HepG2 (cell line): ENCODE measurements at regions not wholly inside any gene's neighbourhood (a gene's known extent, or its start where the extent isn't known, plus 50 kb on each side); places are given as distances from the start of the nearest gene placed in this dataset.

ENCODE experiments used
- ATAC-seq: fragments of 200-7000 bp; cut with Tn5 transposase; 3 replicates; pipeline ENCODE4 v1.9.1; 2020; ENCODE audit warnings: mild to moderate bottlenecking, moderate library complexity
- BruUV-seq: library from RNA; stranded (reverse); fragments of 400-500 nt; replicated peaks from 2 replicates; lab custom pipeline; 2021; lab: Mats Ljungman, UMichigan
- CTCF ChIA-PET: fragments of 300-600 bp; formaldehyde crosslinking; extraction: SDS; loops from one replicate; lab custom pipeline; 2021; ENCODE audit warnings: low total read pairs, inconsistent platforms, low intra/inter-chr PET ratio; lab: Yijun Ruan, JAX
- POLR2A ChIA-PET: fragments of 350-600 bp; sonication (Branson Sonifier 250); formaldehyde crosslinking; loops from one replicate; lab custom pipeline; 2020; ENCODE audit warnings: antibody characterized with exemption, inconsistent platforms; lab: Yijun Ruan, JAX
- DNase-seq: peaks from one replicate; pipeline ENCODE4 v3.0.0-alpha.2; 2015; ENCODE audit warnings: low spot score
- FAIRE-seq: peaks from 3 replicates; lab custom pipeline; 2011; peaks lifted over from hg19 to GRCh38; lab: Jason Lieb, UNC
- H2AFZ ChIP-seq: one replicate; pipeline ENCODE4 v1.6.1; 2011; ENCODE audit warnings: low read length, inconsistent platforms
- H3K27ac ChIP-seq: fragments of 300-600 bp; 3 replicates; pipeline ENCODE4 v1.8.0; 2011; ENCODE audit warnings: mixed run types, mild to moderate bottlenecking, mixed read lengths, low read length, inconsistent platforms; ENCODE audit not compliant: insufficient read depth; ENCODE audit errors: extremely low read length
- H3K27me3 ChIP-seq, 2 experiments: fragments of 200-600 bp in 1 of 2; 2 replicates in 1 of 2; 3 replicates in 1 of 2; pipeline versions ENCODE4 v1.6.0 to v1.8.0; 2011; ENCODE audit warnings: low read length in 2 of 2, mild to moderate bottlenecking in 2 of 2, moderate library complexity in 2 of 2, inconsistent platforms in 1 of 2; ENCODE audit not compliant: insufficient read depth in 2 of 2, control insufficient read depth in 1 of 2
- H3K36me3 ChIP-seq, 2 experiments: fragments of 200-600 bp in 1 of 2; replicated peaks in 1 of 2; 2 replicates in 1 of 2; 3 replicates in 1 of 2; pipeline versions ENCODE4 v1.5.1 to v1.8.0; 2011; ENCODE audit warnings: low read length in 2 of 2, inconsistent platforms in 1 of 2; ENCODE audit not compliant: insufficient read depth in 2 of 2, control insufficient read depth in 1 of 2
- H3K4me1 ChIP-seq: 2 replicates; pipeline ENCODE4 v1.5.1; 2012; ENCODE audit warnings: low read length, inconsistent platforms; ENCODE audit not compliant: insufficient read depth
- H3K4me2 ChIP-seq: 2 replicates; pipeline ENCODE4 v1.6.0; 2011; ENCODE audit warnings: low read depth, low read length, inconsistent platforms
- H3K4me3 ChIP-seq, 3 experiments: fragments of 200-600 bp in 1 of 3; sonication (generic), shearing (Covaris generic) in 1 of 3; replicated peaks in 1 of 3; 2 replicates each; pipeline ENCODE4 v1.5.1; 2011 to 2016; ENCODE audit warnings: low read length in 3 of 3, inconsistent platforms in 2 of 3, low read depth in 2 of 3, mild to moderate bottlenecking in 2 of 3, control low read depth in 1 of 3, mixed read lengths in 1 of 3; ENCODE audit not compliant: insufficient read depth in 1 of 3
- H3K79me2 ChIP-seq: one replicate; pipeline ENCODE4 v1.6.1; 2011; ENCODE audit warnings: low read length, inconsistent platforms; ENCODE audit not compliant: insufficient read depth
- H3K9ac ChIP-seq: 2 replicates; pipeline ENCODE4 v1.6.0; 2011; ENCODE audit warnings: mild to moderate bottlenecking, low read depth, low read length, inconsistent platforms; ENCODE audit not compliant: insufficient read depth
- H3K9me3 ChIP-seq: 2 replicates; pipeline ENCODE4 v1.5.1; 2012; ENCODE audit warnings: mild to moderate bottlenecking, low read length
- H4K20me1 ChIP-seq: 2 replicates; pipeline ENCODE4 v1.6.0; 2011; ENCODE audit warnings: inconsistent platforms, mild to moderate bottlenecking, low read length, moderate library complexity; ENCODE audit not compliant: insufficient read depth
- ATF5 ChIP-seq: sonication (generic); formaldehyde crosslinking; IDR thresholded peaks from 2 replicates; pipeline ENCODE4 v1.4.0; 2020; ENCODE audit warnings: mild to moderate bottlenecking, low read depth, missing genetic modification reagents
- CERS6 ChIP-seq: sonication (generic); formaldehyde crosslinking; IDR thresholded peaks from 2 replicates; pipeline ENCODE4 v1.5.0; 2020; ENCODE audit warnings: missing genetic modification reagents
- HMGA1 ChIP-seq: sonication (generic); formaldehyde crosslinking; conservative IDR thresholded peaks from 2 replicates; pipeline ENCODE4 v1.4.0; 2020; ENCODE audit warnings: missing genetic modification reagents
- MLLT10 ChIP-seq: sonication (generic); formaldehyde crosslinking; IDR thresholded peaks from 2 replicates; pipeline ENCODE4 v1.4.0; 2020; ENCODE audit warnings: missing genetic modification reagents
- NR2F1 ChIP-seq, 2 experiments: fragments of 450-650 bp in 1 of 2; formaldehyde crosslinking in 1 of 2; IDR thresholded peaks; 2 replicates each; pipeline versions ENCODE4 v1.5.0 to v1.6.1; 2016 to 2020; ENCODE audit warnings: mild to moderate bottlenecking in 1 of 2, missing compliant biosample characterization in 1 of 2, missing genetic modification reagents in 1 of 2, moderate library complexity in 1 of 2
- SAP130 ChIP-seq: IDR thresholded peaks from 2 replicates; pipeline ENCODE4 v1.6.1; 2016; ENCODE audit warnings: low read depth
- SRF ChIP-seq: IDR thresholded peaks from 2 replicates; pipeline ENCODE4 v1.6.1; 2011; ENCODE audit warnings: mild to moderate bottlenecking, low read depth, low read length, moderate library complexity
- TEAD3 ChIP-seq: optimal IDR thresholded peaks from 2 replicates; pipeline ENCODE3; 2016; ENCODE audit warnings: borderline replicate concordance
- ZNF564 ChIP-seq: sonication (generic); formaldehyde crosslinking; IDR thresholded peaks from 2 replicates; pipeline ENCODE4 v1.8.1; 2023; ENCODE audit warnings: mild to moderate bottlenecking, missing genetic modification reagents
- ZNF710 ChIP-seq: sonication (generic); formaldehyde crosslinking; IDR thresholded peaks from 2 replicates; pipeline ENCODE4 v1.5.0; 2020; ENCODE audit warnings: mild to moderate bottlenecking, missing genetic modification reagents, borderline replicate concordance
- ZSCAN25 ChIP-seq: sonication (generic); formaldehyde crosslinking; IDR thresholded peaks from 2 replicates; pipeline ENCODE4 v1.8.0; 2022; ENCODE audit warnings: mild to moderate bottlenecking, missing genetic modification reagents
- WGBS: methylation state at CpG from one replicate; pipeline ENCODE4 v1.1.6; 2017; ENCODE audit warnings: low lambda C conversion rate; 5-methylcytosine and 5-hydroxymethylcytosine counted together
- in situ Hi-C: cut with HindIII; loops from 2 replicates; pipeline ENCODE4 v1.10.0; 2017; ENCODE audit warnings: low pct_unique_long_range_greater_than_20kb; ENCODE audit not compliant: extremely low pct_ligation_motif_present
- intact Hi-C: fragments of 100-400 bp; cut with micrococcal nuclease; formaldehyde crosslinking; loops from one replicate; pipeline ENCODE4 v1.10.0; 2022; ENCODE audit not compliant: unreplicated experiment

- no TSS peak for BruUV-seq
- no peak for DNase-seq
- POLR2A ChIA-PET: no interaction called here
- Histone ChIP-seq H3K9ac (no peak overlapping the region), H3K4me3 (no peak overlapping the region), H3K4me2 (no peak overlapping the region), H4K20me1 (no peaks in the 10 kb centered on the region), H3K27ac (no peak overlapping the region), H3K36me3 (no peaks in the 10 kb centered on the region), H3K9me3 (no peaks in the 10 kb centered on the region), H2AFZ (no peak overlapping the region), H3K79me2 (no peaks in the 10 kb centered on the region), H3K4me1 (no peaks in the 10 kb centered on the region), H3K27me3 (no peaks in the 10 kb centered on the region)
- TF ChIP-seq NR2F1 (CRISPR knock-in tag; IDR thresholded peaks at IDR 0.05) (no peak), MLLT10 (no peak), SAP130 (CRISPR knock-in tag) (no peak), ZNF710 (CRISPR knock-in tag) (no peak), ATF5 (CRISPR knock-in tag) (no peak), HMGA1 (no peak), TEAD3 (no peak), SRF (no peak), CERS6 (CRISPR knock-in tag) (no peak), ZNF564 (CRISPR knock-in tag) (no peak), ZSCAN25 (CRISPR knock-in tag) (no peak)
- WGBS: 0% methylated on average over 2 of the region's 2 CpGs
- in situ Hi-C loops (no loop called here), intact Hi-C loops (loop anchor here (10.0 kb wide), 1 partner anchor 216 kb away; no protein-coding TSS in a partner anchor)
- no peak for FAIRE-seq
- CTCF ChIA-PET: no interaction called here
- no peak for ATAC-seq
Observed at GRCh38 chr3:69458803-69459365, 73.0 kb upstream of the FRMD4B start.
